HepG2 (cell line): ENCODE measurements at regions not wholly inside any gene's neighbourhood (a gene's known extent, or its start where the extent isn't known, plus 50 kb on each side); places are given as distances from the start of the nearest gene placed in this dataset.

Experiments used
- ATAC-seq: fragments of 200-7000 bp; cut with Tn5 transposase; 3 replicates; pipeline ENCODE4 v1.9.1; 2020; ENCODE audit warnings: mild to moderate bottlenecking, moderate library complexity
- BruUV-seq: library from RNA; stranded (reverse); fragments of 400-500 nt; replicated peaks from 2 replicates; lab custom pipeline; 2021; lab: Mats Ljungman, UMichigan
- CTCF ChIA-PET: fragments of 300-600 bp; formaldehyde crosslinking; extraction: SDS; loops from one replicate; lab custom pipeline; 2021; ENCODE audit warnings: low total read pairs, inconsistent platforms, low intra/inter-chr PET ratio; lab: Yijun Ruan, JAX
- POLR2A ChIA-PET: fragments of 350-600 bp; sonication (Branson Sonifier 250); formaldehyde crosslinking; loops from one replicate; lab custom pipeline; 2020; ENCODE audit warnings: antibody characterized with exemption, inconsistent platforms; lab: Yijun Ruan, JAX
- DNase-seq: peaks from one replicate; pipeline ENCODE4 v3.0.0-alpha.2; 2015; ENCODE audit warnings: low spot score
- FAIRE-seq: peaks from 3 replicates; lab custom pipeline; 2011; peaks lifted over from hg19 to GRCh38; lab: Jason Lieb, UNC
- H2AFZ ChIP-seq: one replicate; pipeline ENCODE4 v1.6.1; 2011; ENCODE audit warnings: low read length, inconsistent platforms
- H3K27ac ChIP-seq: fragments of 300-600 bp; 3 replicates; pipeline ENCODE4 v1.8.0; 2011; ENCODE audit warnings: mixed run types, mild to moderate bottlenecking, mixed read lengths, low read length, inconsistent platforms; ENCODE audit not compliant: insufficient read depth; ENCODE audit errors: extremely low read length
- H3K27me3 ChIP-seq, 2 experiments: fragments of 200-600 bp in 1 of 2; 2 replicates in 1 of 2; 3 replicates in 1 of 2; pipeline versions ENCODE4 v1.6.0 to v1.8.0; 2011; ENCODE audit warnings: low read length in 2 of 2, mild to moderate bottlenecking in 2 of 2, moderate library complexity in 2 of 2, inconsistent platforms in 1 of 2; ENCODE audit not compliant: insufficient read depth in 2 of 2, control insufficient read depth in 1 of 2
- H3K36me3 ChIP-seq, 2 experiments: fragments of 200-600 bp in 1 of 2; replicated peaks in 1 of 2; 2 replicates in 1 of 2; 3 replicates in 1 of 2; pipeline versions ENCODE4 v1.5.1 to v1.8.0; 2011; ENCODE audit warnings: low read length in 2 of 2, inconsistent platforms in 1 of 2; ENCODE audit not compliant: insufficient read depth in 2 of 2, control insufficient read depth in 1 of 2
- H3K4me1 ChIP-seq: 2 replicates; pipeline ENCODE4 v1.5.1; 2012; ENCODE audit warnings: low read length, inconsistent platforms; ENCODE audit not compliant: insufficient read depth
- H3K4me2 ChIP-seq: 2 replicates; pipeline ENCODE4 v1.6.0; 2011; ENCODE audit warnings: low read depth, low read length, inconsistent platforms
- H3K4me3 ChIP-seq, 3 experiments: fragments of 200-600 bp in 1 of 3; sonication (generic), shearing (Covaris generic) in 1 of 3; replicated peaks in 1 of 3; 2 replicates each; pipeline ENCODE4 v1.5.1; 2011 to 2016; ENCODE audit warnings: low read length in 3 of 3, inconsistent platforms in 2 of 3, low read depth in 2 of 3, mild to moderate bottlenecking in 2 of 3, control low read depth in 1 of 3, mixed read lengths in 1 of 3; ENCODE audit not compliant: insufficient read depth in 1 of 3
- H3K79me2 ChIP-seq: one replicate; pipeline ENCODE4 v1.6.1; 2011; ENCODE audit warnings: low read length, inconsistent platforms; ENCODE audit not compliant: insufficient read depth
- H3K9ac ChIP-seq: 2 replicates; pipeline ENCODE4 v1.6.0; 2011; ENCODE audit warnings: mild to moderate bottlenecking, low read depth, low read length, inconsistent platforms; ENCODE audit not compliant: insufficient read depth
- H3K9me3 ChIP-seq: 2 replicates; pipeline ENCODE4 v1.5.1; 2012; ENCODE audit warnings: mild to moderate bottlenecking, low read length
- H4K20me1 ChIP-seq: 2 replicates; pipeline ENCODE4 v1.6.0; 2011; ENCODE audit warnings: inconsistent platforms, mild to moderate bottlenecking, low read length, moderate library complexity; ENCODE audit not compliant: insufficient read depth
- GLI4 ChIP-seq: sonication (generic); formaldehyde crosslinking; IDR thresholded peaks from 2 replicates; pipeline ENCODE4 v1.5.1; 2020; ENCODE audit warnings: missing genetic modification reagents, mild to moderate bottlenecking, moderate library complexity, borderline replicate concordance
- GPN1 ChIP-seq: sonication (generic); formaldehyde crosslinking; IDR thresholded peaks from 2 replicates; pipeline ENCODE4 v1.5.1; 2020; ENCODE audit warnings: missing genetic modification reagents, borderline replicate concordance
- HOXA5 ChIP-seq: sonication (generic); formaldehyde crosslinking; IDR thresholded peaks from 2 replicates; pipeline ENCODE4 v1.4.0; 2020; ENCODE audit warnings: missing genetic modification reagents
- KDM1A ChIP-seq: IDR thresholded peaks from 2 replicates; pipeline ENCODE4 v1.6.1; 2016; ENCODE audit warnings: missing compliant biosample characterization
- RAD21 ChIP-seq: fragments of 450-650 bp; formaldehyde crosslinking; IDR thresholded peaks from 2 replicates; pipeline ENCODE4 v1.5.0; 2020; ENCODE audit warnings: mild to moderate bottlenecking
- SKI ChIP-seq: fragments of 450-650 bp; IDR thresholded peaks from one replicate; pipeline ENCODE4 v1.6.1; 2018; ENCODE audit warnings: mild to moderate bottlenecking; ENCODE audit not compliant: partially characterized antibody
- SNRNP70 ChIP-seq: fragments of 200-400 bp; formaldehyde crosslinking; IDR thresholded peaks from 2 replicates; pipeline ENCODE4 v1.6.1; 2017; ENCODE audit warnings: mild to moderate bottlenecking, low read depth, low read length, moderate library complexity
- TRIM24 ChIP-seq: sonication (generic); formaldehyde crosslinking; IDR thresholded peaks from 2 replicates; pipeline ENCODE4 v1.8.0; 2022; ENCODE audit warnings: mild to moderate bottlenecking, missing genetic modification reagents
- ZKSCAN8 ChIP-seq: IDR thresholded peaks from 2 replicates; pipeline ENCODE4 v1.6.1; 2016; ENCODE audit warnings: borderline replicate concordance, missing genetic modification reagents, missing compliant biosample characterization
- ZMYM3 ChIP-seq: sonication (generic); formaldehyde crosslinking; IDR thresholded peaks from 2 replicates; pipeline ENCODE4 v1.5.1; 2020; ENCODE audit warnings: mild to moderate bottlenecking, missing genetic modification reagents
- ZNF207 ChIP-seq: fragments of 450-650 bp; IDR thresholded peaks from 2 replicates; pipeline ENCODE4 v1.6.1; 2016; ENCODE audit warnings: antibody characterized with exemption, borderline replicate concordance
- ZNF382 ChIP-seq: sonication (generic); formaldehyde crosslinking; IDR thresholded peaks from 2 replicates; pipeline ENCODE4 v1.5.0; 2020; ENCODE audit warnings: missing genetic modification reagents, mild to moderate bottlenecking, borderline replicate concordance
- ZNF569 ChIP-seq: sonication (generic); formaldehyde crosslinking; IDR thresholded peaks from 2 replicates; pipeline ENCODE4 v1.5.0; 2020; ENCODE audit warnings: mild to moderate bottlenecking, missing genetic modification reagents, moderate library complexity, borderline replicate concordance
- ZNF850 ChIP-seq: sonication (generic); formaldehyde crosslinking; conservative IDR thresholded peaks from 2 replicates; pipeline ENCODE4 v1.9.0; 2021; ENCODE audit warnings: mild to moderate bottlenecking, missing genetic modification reagents
- ZUFSP ChIP-seq: sonication (generic); formaldehyde crosslinking; IDR thresholded peaks from 2 replicates; pipeline ENCODE4 v1.9.0; 2021; ENCODE audit warnings: missing genetic modification reagents, mild to moderate bottlenecking, borderline replicate concordance
- WGBS: methylation state at CpG from one replicate; pipeline ENCODE4 v1.1.6; 2017; ENCODE audit warnings: low lambda C conversion rate; 5-methylcytosine and 5-hydroxymethylcytosine counted together
- in situ Hi-C: cut with HindIII; loops from 2 replicates; pipeline ENCODE4 v1.10.0; 2017; ENCODE audit warnings: low pct_unique_long_range_greater_than_20kb; ENCODE audit not compliant: extremely low pct_ligation_motif_present
- intact Hi-C: fragments of 100-400 bp; cut with micrococcal nuclease; formaldehyde crosslinking; loops from one replicate; pipeline ENCODE4 v1.10.0; 2022; ENCODE audit not compliant: unreplicated experiment
- TF ChIP-seq, protein P1 (sequence below): sonication (generic); formaldehyde crosslinking; IDR thresholded peaks from 2 replicates; pipeline ENCODE4 v1.4.0; 2020; ENCODE audit warnings: mild to moderate bottlenecking, missing genetic modification reagents

DNA sequence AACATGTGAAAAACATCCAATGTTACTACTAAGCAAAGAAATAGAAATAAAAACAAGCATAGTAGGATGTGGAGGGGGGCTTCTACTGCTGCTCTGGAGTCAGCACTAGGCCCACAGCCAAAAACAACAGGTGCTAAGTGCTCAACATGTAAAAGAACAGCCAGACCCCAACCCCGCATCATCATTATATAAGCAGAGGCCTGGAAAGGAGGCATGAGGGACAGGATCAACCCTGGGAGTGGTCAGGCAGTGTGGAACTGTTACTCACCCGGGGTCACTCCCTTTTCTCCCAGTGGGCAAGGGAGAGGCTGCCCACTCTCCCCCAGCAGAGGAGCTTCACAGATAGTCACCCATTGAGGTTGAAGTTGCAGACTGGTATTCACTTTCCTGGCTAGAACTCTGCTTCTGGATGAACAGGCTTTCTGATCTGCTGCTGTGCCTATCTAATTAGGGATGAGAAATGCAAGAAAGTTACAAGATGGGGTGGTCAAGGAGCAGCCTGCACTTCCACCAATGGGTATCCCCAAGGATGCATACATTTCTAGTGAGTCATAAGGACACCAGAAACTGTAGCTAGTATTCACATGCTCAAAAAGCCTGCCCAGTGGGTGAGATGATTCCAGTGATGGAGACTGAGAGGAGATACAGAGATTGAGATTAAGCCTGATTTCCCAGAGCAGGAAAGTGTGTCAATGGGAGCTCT is 480.1 kb upstream of the TCF4 start:
- CTCF ChIA-PET, result no interaction called here
- POLR2A ChIA-PET, result no interaction called here
- no peaks in the 10 kb centered on the region for H3K36me3 ChIP-seq
- intact Hi-C loops, result no loop called here
- no peak overlapping the region for H3K4me2 ChIP-seq
- FAIRE-seq (no peak), ATAC-seq (no peak), DNase-seq (no peak)
- no peaks in the 10 kb centered on the region; a peak in 1 of 5 replicates for H3K27me3 ChIP-seq
- no peaks in the 10 kb centered on the region for H4K20me1 ChIP-seq
- peaks cover 91% of the 10 kb centered on the region for H3K9me3 ChIP-seq
- no peaks in the 10 kb centered on the region for H3K79me2 ChIP-seq
- no peak overlapping the region for H2AFZ ChIP-seq
- in situ Hi-C loops, result no loop called here
- no peaks in the 10 kb centered on the region for H3K4me1 ChIP-seq
- H3K27ac ChIP-seq, result no peak overlapping the region
- H3K4me3 ChIP-seq, result no peak overlapping the region
- WGBS, result 50% methylated on average over 2 of the region's 2 CpGs
- BruUV-seq, result no TSS peak
- H3K9ac ChIP-seq, result no peak overlapping the region
- TF ChIP-seq SNRNP70 (no peak), ZNF850 (CRISPR knock-in tag) (no peak), SKI (no peak), GPN1 (CRISPR knock-in tag) (no peak), ZNF382 (CRISPR knock-in tag) (no peak), RAD21 (CRISPR knock-in tag) (no peak), ZNF207 (no peak), KDM1A (CRISPR knock-in tag) (no peak), ZUFSP (no peak), ZNF569 (CRISPR knock-in tag) (no peak), TRIM24 (CRISPR knock-in tag) (no peak), GLI4 (CRISPR knock-in tag) (no peak), ZKSCAN8 (no peak), ZMYM3 (CRISPR knock-in tag) (no peak), HOXA5 (CRISPR knock-in tag) (no peak)
- TF ChIP-seq, protein P1, sequence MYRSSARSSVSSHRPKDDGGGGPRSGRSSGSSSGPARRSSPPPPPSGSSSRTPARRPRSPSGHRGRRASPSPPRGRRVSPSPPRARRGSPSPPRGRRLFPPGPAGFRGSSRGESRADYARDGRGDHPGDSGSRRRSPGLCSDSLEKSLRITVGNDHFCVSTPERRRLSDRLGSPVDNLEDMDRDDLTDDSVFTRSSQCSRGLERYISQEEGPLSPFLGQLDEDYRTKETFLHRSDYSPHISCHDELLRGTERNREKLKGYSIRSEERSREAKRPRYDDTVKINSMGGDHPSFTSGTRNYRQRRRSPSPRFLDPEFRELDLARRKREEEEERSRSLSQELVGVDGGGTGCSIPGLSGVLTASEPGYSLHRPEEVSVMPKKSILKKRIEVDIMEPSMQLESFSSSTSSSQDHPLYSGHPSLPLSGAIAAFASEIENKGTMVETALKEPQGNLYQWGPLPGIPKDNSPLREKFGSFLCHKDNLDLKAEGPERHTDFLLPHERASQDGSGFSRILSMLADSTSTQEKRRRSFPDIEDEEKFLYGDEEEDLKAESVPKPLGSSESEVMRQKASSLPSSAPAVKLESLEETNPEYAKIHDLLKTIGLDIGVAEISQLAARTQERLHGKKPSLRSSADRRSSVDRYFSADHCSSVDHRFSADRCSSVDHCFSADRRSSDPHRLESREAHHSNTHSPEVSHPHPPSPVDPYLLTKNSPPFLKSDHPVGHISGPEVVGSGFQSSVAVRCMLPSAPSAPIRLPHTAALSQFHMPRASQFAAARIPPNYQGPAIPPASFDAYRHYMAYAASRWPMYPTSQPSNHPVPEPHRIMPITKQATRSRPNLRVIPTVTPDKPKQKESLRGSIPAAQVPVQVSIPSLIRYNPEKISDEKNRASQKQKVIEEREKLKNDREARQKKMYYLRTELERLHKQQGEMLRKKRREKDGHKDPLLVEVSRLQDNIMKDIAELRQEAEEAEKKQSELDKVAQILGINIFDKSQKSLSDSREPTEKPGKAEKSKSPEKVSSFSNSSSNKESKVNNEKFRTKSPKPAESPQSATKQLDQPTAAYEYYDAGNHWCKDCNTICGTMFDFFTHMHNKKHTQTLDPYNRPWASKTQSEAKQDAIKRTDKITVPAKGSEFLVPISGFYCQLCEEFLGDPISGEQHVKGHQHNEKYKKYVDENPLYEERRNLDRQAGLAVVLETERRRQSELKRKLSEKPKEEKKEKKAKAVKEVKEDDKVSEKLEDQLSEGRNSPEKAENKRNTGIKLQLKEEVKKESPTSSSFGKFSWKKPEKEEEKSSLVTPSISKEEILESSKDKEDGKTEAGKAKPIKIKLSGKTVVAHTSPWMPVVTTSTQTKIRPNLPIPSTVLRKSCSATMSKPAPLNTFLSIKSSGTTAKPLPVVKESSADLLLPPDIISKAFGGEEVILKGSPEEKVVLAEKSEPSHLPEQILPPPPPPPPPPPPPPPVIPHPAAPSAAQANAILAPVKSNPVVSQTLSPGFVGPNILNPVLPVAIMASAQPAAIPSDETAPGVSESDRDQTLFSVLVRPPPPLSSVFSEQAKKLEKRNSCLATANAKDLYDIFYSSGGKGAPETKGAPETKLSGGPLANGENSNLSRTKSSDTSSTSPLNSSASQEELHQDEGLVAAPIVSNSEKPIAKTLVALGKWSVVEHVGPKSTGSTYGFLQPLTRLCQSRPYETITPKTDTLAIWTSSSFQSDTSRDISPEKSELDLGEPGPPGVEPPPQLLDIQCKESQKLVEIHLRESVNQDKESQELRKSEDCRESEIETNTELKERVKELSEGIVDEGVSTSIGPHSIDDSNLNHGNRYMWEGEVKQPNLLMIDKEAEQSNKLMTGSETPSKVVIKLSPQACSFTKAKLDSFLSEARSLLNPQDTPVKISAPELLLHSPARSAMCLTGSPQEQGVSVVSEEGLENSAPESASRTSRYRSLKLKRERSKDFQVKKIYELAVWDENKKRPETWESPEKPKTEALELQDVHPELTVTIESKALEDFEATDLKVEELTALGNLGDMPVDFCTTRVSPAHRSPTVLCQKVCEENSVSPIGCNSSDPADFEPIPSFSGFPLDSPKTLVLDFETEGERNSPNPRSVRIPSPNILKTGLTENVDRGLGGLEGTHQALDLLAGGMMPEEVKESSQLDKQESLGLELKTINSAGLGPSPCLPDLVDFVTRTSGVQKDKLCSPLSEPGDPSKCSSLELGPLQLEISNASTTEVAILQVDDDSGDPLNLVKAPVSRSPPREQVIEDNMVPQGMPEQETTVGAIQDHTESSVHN, result no peak
